Progenitor cell of endocrine pancreas (in vitro differentiated cells): ENCODE measurements at regions not wholly inside any gene's neighbourhood (a gene's known extent, or its start where the extent isn't known, plus 50 kb on each side); places are given as distances from the start of the nearest gene placed in this dataset.

Experiments
- DNase-seq: peaks from one replicate; pipeline ENCODE4 v3.0.0; 2021; ENCODE audit warnings: low spot score; ENCODE audit not compliant: unreplicated experiment
- H3K27ac Mint-ChIP-seq: 2 replicates; pipeline ENCODE4 v1.8.0; 2021; ENCODE audit warnings: mild to moderate bottlenecking, moderate library complexity, mixed read lengths
- H3K27me3 Mint-ChIP-seq: 2 replicates; pipeline ENCODE4 v1.8.0; 2021; ENCODE audit warnings: mixed read lengths
- H3K36me3 Mint-ChIP-seq: 2 replicates; pipeline ENCODE4 v1.8.0; 2022; ENCODE audit warnings: mixed read lengths; ENCODE audit not compliant: insufficient read depth
- H3K4me1 Mint-ChIP-seq: 2 replicates; pipeline ENCODE4 v1.8.0; 2021; ENCODE audit warnings: low read depth, mixed read lengths
- H3K4me3 Mint-ChIP-seq: 2 replicates; pipeline ENCODE4 v1.8.0; 2021; ENCODE audit warnings: low read depth, mild to moderate bottlenecking, moderate library complexity, mixed read lengths
- H3K9me3 Mint-ChIP-seq: 2 replicates; pipeline ENCODE4 v1.8.0; 2021; ENCODE audit warnings: low read depth, mixed read lengths
- CTCF ChIP-seq: fragments of 200-600 bp; sonication (generic); IDR thresholded peaks from one replicate; pipeline ENCODE4 v1.5.0; 2021; ENCODE audit warnings: antibody characterized with exemption, mild to moderate bottlenecking; ENCODE audit not compliant: unreplicated experiment

- TF ChIP-seq CTCF: no peak
- Mint-ChIP-seq H3K36me3 (no peaks in the 10 kb centered on the region), H3K27me3 (no peaks in the 10 kb centered on the region), H3K4me1 (no peaks in the 10 kb centered on the region), H3K27ac (no peak overlapping the region), H3K4me3 (no peak overlapping the region), H3K9me3 (no peaks in the 10 kb centered on the region)
- DNase-seq: no peak
Measured at GRCh38 chr12:61111218-61111617, 1149.0 kb upstream of the USP15 start.

GRCh38 chr12:61137677-61138414, 1122.4 kb upstream of the USP15 start:
- no peak for DNase-seq

DNA sequence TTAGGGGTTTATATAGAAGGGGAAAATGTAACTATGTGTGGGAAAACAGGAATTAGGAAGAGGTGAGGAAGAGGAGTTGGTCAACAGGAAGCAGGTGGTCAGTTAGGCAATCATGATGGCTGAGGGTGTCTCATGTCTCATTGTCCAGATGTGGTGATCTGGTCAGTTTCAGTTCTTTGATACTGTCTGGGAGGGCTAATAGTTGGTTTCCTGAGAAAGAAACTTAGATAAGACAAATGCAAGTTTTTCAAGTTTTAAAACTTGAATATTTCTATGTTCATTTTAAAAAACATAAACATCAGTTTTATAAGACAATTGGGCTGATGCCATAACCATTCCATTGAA, 1121.8 kb upstream of the USP15 start:
- H3K4me3 Mint-ChIP-seq: no peak overlapping the region
- H3K4me1 Mint-ChIP-seq: no peaks in the 10 kb centered on the region
- H3K27ac Mint-ChIP-seq: no peak overlapping the region
- no peaks in the 10 kb centered on the region for H3K36me3 Mint-ChIP-seq
- TF ChIP-seq CTCF: no peak
- peaks cover 4% of the 10 kb centered on the region for H3K9me3 Mint-ChIP-seq
- no peak for DNase-seq
- H3K27me3 Mint-ChIP-seq: no peaks in the 10 kb centered on the region

More at GRCh38 chr12:61137677-61138414, 1122.4 kb upstream of the USP15 start:
- no peak for TF ChIP-seq CTCF
- Mint-ChIP-seq H3K4me3 (no peak overlapping the region), H3K9me3 (peaks cover 4% of the 10 kb centered on the region), H3K27me3 (no peaks in the 10 kb centered on the region), H3K27ac (no peak overlapping the region), H3K36me3 (no peaks in the 10 kb centered on the region), H3K4me1 (no peaks in the 10 kb centered on the region)

GRCh38 chr12:61161961-61162360, 1098.2 kb upstream of the USP15 start:
- Mint-ChIP-seq H3K36me3 (no peaks in the 10 kb centered on the region), H3K4me1 (no peaks in the 10 kb centered on the region), H3K27me3 (no peaks in the 10 kb centered on the region), H3K4me3 (no peak overlapping the region), H3K9me3 (peaks cover 15% of the 10 kb centered on the region), H3K27ac (no peak overlapping the region)
- DNase-seq: no peak
- TF ChIP-seq CTCF: no peak

DNA sequence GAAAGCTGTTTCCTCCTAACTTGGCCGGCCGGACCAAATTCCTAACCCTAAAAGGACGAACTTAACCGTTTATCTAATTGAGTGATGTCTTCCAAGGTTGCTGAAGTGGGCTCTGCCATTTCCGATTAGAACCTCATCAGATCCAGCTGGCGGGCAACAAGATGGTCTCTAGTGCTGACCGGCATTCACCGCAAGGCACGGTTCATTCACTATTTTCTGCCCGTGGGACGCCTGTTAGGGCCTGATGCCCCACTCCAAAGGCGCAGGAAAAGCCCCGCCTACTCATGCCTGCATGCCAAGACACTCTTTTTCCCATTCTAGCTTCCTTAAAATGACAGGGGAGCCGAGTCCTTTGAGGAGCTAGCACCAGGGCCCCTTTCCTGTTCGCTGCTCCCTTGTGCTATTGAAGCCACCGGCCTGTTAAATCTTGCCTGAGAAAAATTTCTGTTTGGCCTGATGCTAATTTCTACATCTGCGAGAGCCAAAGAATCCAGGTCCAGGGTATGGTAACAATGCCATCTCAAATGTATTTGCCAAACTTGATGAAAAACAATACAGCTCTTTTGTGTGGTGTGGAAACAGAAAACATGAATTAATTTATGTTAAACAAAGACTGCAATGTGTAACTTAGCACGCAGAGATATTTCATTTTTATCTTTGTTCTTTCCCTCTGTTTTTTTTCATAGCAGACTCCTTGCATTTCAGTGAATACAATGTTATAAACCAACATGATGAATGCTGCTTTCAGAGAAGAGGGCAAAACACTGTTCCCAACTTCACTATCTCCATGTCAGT, 1071.2 kb upstream of the USP15 start:
- no peaks in the 10 kb centered on the region for H3K27me3 Mint-ChIP-seq
- no peaks in the 10 kb centered on the region for H3K4me1 Mint-ChIP-seq
- peaks cover 3% of the 10 kb centered on the region for H3K9me3 Mint-ChIP-seq
- no peak for TF ChIP-seq CTCF
- H3K36me3 Mint-ChIP-seq: no peaks in the 10 kb centered on the region
- no peak overlapping the region for H3K4me3 Mint-ChIP-seq
- DNase-seq: no peak
- H3K27ac Mint-ChIP-seq: no peak overlapping the region
